Glutamatergic neuron (in vitro differentiated cells): ENCODE measurements at regions not wholly inside any gene's neighbourhood (a gene's known extent, or its start where the extent isn't known, plus 50 kb on each side); places are given as distances from the start of the nearest gene placed in this dataset.

Experiments used
- DNase-seq: peaks from one replicate; pipeline ENCODE4 v3.0.0; 2022
- H3K27ac Mint-ChIP-seq: one replicate; pipeline ENCODE4 v1.8.0; 2020; ENCODE audit warnings: mild to moderate bottlenecking, mixed read lengths, inconsistent platforms; ENCODE audit not compliant: unreplicated experiment
- H3K27me3 Mint-ChIP-seq: one replicate; pipeline ENCODE4 v1.8.0; 2020; ENCODE audit warnings: mild to moderate bottlenecking, moderate library complexity, mixed read lengths, inconsistent platforms; ENCODE audit not compliant: unreplicated experiment
- H3K36me3 Mint-ChIP-seq: one replicate; pipeline ENCODE4 v1.8.0; 2020; ENCODE audit warnings: mild to moderate bottlenecking, mixed read lengths, inconsistent platforms; ENCODE audit not compliant: unreplicated experiment
- H3K4me1 Mint-ChIP-seq: one replicate; pipeline ENCODE4 v1.8.0; 2020; ENCODE audit warnings: mild to moderate bottlenecking, low read depth, mixed read lengths, inconsistent platforms; ENCODE audit not compliant: unreplicated experiment
- H3K4me3 Mint-ChIP-seq: one replicate; pipeline ENCODE4 v1.8.0; 2020; ENCODE audit warnings: mild to moderate bottlenecking, mixed read lengths, inconsistent platforms; ENCODE audit not compliant: unreplicated experiment
- H3K9me3 Mint-ChIP-seq: one replicate; pipeline ENCODE4 v1.8.0; 2020; ENCODE audit warnings: mild to moderate bottlenecking, moderate library complexity, mixed read lengths, inconsistent platforms; ENCODE audit not compliant: unreplicated experiment
- TF ChIP-seq, protein P1 (sequence below): fragments of 200-600 bp; sonication (generic); IDR thresholded peaks from one replicate; pipeline ENCODE4 v1.5.0; 2021; ENCODE audit not compliant: partially characterized antibody, unreplicated experiment

DNA sequence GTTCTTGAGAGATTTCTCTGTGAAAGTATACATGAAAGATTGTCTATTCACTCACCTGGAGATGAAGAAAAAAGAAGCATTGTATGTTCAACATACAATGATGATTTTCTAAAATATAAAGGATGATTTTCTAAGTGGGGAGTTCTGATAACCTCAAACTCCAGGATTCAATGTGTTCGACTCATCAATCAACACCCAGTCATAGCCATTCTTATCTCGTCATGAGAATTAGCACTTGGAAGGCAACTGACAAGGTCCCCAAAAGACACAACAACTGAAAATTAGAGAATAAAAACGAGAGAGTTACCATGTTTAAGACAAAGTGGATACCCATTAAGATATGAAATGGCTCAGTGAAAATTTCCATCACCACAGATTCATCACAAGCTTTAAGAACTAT lies 52.1 kb upstream of the SIMC1 start:
- no peak for DNase-seq
- Mint-ChIP-seq H3K4me3 (no peak overlapping the region), H3K27ac (no peak overlapping the region), H3K27me3 (peaks cover 4% of the 10 kb centered on the region), H3K4me1 (no peaks in the 10 kb centered on the region), H3K36me3 (no peaks in the 10 kb centered on the region), H3K9me3 (no peaks in the 10 kb centered on the region)
- TF ChIP-seq, protein P1, sequence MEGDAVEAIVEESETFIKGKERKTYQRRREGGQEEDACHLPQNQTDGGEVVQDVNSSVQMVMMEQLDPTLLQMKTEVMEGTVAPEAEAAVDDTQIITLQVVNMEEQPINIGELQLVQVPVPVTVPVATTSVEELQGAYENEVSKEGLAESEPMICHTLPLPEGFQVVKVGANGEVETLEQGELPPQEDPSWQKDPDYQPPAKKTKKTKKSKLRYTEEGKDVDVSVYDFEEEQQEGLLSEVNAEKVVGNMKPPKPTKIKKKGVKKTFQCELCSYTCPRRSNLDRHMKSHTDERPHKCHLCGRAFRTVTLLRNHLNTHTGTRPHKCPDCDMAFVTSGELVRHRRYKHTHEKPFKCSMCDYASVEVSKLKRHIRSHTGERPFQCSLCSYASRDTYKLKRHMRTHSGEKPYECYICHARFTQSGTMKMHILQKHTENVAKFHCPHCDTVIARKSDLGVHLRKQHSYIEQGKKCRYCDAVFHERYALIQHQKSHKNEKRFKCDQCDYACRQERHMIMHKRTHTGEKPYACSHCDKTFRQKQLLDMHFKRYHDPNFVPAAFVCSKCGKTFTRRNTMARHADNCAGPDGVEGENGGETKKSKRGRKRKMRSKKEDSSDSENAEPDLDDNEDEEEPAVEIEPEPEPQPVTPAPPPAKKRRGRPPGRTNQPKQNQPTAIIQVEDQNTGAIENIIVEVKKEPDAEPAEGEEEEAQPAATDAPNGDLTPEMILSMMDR = no peak

DNA sequence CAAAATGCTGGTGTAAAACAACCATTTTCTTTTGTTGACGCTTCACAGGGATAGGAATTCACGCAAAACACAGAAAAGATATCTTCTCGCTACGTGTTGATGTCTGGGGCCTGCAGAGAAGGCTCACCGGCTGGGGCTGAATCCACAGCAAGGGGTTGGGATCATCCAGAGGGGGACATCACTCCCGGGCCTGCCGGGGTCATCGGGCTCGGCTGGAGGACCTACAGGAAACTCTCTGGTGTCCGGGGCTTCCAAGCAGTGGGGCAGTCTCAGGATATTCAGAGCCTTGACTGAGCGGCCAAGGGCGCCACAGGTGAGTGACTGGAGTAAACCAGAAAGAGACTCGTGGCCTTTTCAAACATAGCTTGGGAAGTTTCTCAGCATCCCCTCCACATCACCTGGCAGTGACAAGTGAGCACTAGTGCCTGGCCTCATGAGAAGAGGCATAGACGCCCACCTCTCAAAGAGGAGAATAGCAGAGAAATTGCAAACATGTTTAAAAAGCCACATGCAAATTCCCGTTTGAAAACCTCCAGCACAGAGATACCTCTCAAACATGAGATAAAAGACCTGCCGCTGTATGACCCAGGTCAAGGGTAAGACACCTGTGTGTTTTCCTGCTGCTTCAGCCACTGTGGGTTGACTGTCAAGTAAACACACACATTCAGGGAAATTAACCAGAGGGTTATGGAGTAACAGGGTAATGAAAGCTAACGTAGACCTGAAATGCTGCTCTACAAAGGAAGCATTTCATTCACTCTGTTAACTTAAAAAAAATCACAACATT lies 50.8 kb upstream of the SIMC1 start:
- no peaks in the 10 kb centered on the region for H3K4me1 Mint-ChIP-seq
- no peak overlapping the region for H3K4me3 Mint-ChIP-seq
- TF ChIP-seq, protein P1 = no peak
- no peak overlapping the region for H3K27ac Mint-ChIP-seq
- no peaks in the 10 kb centered on the region for H3K36me3 Mint-ChIP-seq
- no peaks in the 10 kb centered on the region for H3K9me3 Mint-ChIP-seq
- DNase-seq = no peak
- H3K27me3 Mint-ChIP-seq = peaks cover 4% of the 10 kb centered on the region

DNA sequence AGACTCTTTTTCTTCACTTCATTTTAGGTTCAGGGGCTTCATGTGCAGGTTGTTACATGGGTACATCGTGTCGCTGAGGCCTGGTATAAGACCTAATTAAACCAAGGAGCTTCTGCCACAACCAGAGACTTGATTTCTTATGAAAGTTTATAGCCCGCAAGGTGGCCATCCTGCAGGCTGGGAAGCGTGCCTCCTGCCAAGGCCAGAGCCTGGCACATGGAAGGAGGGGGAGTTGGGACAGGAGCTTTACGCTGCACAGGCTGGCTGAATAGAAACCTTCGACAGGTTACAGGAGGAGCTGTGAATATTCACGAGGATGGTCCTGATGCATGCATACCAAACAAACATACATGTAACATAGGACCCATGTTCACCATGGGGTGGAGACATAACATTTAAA lies 50.1 kb upstream of the SIMC1 start:
- Mint-ChIP-seq H3K4me1 (no peaks in the 10 kb centered on the region), H3K4me3 (no peak overlapping the region), H3K36me3 (no peaks in the 10 kb centered on the region), H3K27ac (no peak overlapping the region), H3K9me3 (no peaks in the 10 kb centered on the region), H3K27me3 (peaks cover 4% of the 10 kb centered on the region)
- TF ChIP-seq, protein P1 = no peak
- no peak for DNase-seq
